Heart left ventricle (tissue), 16 donors: ENCODE measurements at regions not wholly inside any gene's neighbourhood (a gene's known extent, or its start where the extent isn't known, plus 50 kb on each side); places are given as distances from the start of the nearest gene placed in this dataset.

ENCODE experiments used
- ATAC-seq, 4 donors: fragments of 200-7000 bp; cut with Tn5 transposase; one replicate each; pipeline ENCODE4 v1.9.1; 2020 to 2022; ENCODE audit warnings: moderate library complexity in 4 of 4, mild to moderate bottlenecking in 3 of 4, moderate number of reproducible peaks in 1 of 4
- DNase-seq, 5 donors: peaks; one replicate each; pipeline ENCODE4 v3.0.0-alpha.2; 2020
- H3K27ac ChIP-seq, 12 donors: fragments of 200-600 bp; sonication (generic) in 4 of 12; one replicate each; pipeline versions ENCODE4 v1.5.0 to v1.8.0; 2016 to 2022; ENCODE audit warnings: mild to moderate bottlenecking in 2 of 12
- H3K27me3 ChIP-seq, 9 donors: fragments of 200-600 bp; sonication (generic) in 2 of 9; one replicate each; pipeline versions ENCODE4 v1.5.1 to v1.8.0; 2016 to 2022; ENCODE audit warnings: mild to moderate bottlenecking in 3 of 9
- H3K36me3 ChIP-seq, 9 donors: fragments of 200-600 bp; sonication (generic) in 2 of 9; one replicate each; pipeline versions ENCODE4 v1.5.0 to v1.8.0; 2018 to 2022; ENCODE audit warnings: mild to moderate bottlenecking in 2 of 9
- H3K4me1 ChIP-seq, 12 donors: fragments of 200-600 bp; sonication (generic) in 4 of 12; one replicate each; pipeline versions ENCODE4 v1.5.0 to v1.8.0; 2016 to 2022; ENCODE audit warnings: mild to moderate bottlenecking in 3 of 12
- H3K4me3 ChIP-seq, 12 donors: fragments of 200-600 bp; sonication (generic) in 4 of 12; one replicate each; pipeline versions ENCODE4 v1.5.0 to v1.8.0; 2017 to 2022; ENCODE audit warnings: mild to moderate bottlenecking in 9 of 12, moderate library complexity in 4 of 12
- H3K9me3 ChIP-seq, 12 donors: fragments of 200-600 bp; sonication (generic) in 4 of 12; one replicate each; pipeline versions ENCODE4 v1.5.0 to v1.8.0; 2016 to 2022; ENCODE audit warnings: mild to moderate bottlenecking in 1 of 12
- POLR2A ChIP-seq, 2 donors: fragments of 450-650 bp; IDR thresholded peaks; one replicate each; pipeline ENCODE4 v1.6.1; 2017; ENCODE audit warnings: antibody characterized with exemption in 2 of 2, mild to moderate bottlenecking in 2 of 2, moderate library complexity in 2 of 2
- WGBS, 4 donors: extraction: QIAGEN DNeasy Blood & Tissue Kit in 2 of 4; methylation state at CpG; one replicate each; pipeline versions ENCODE4 v1.1.5 to v1.1.7; 2013 to 2018; 5-methylcytosine and 5-hydroxymethylcytosine counted together
- intact Hi-C, 10 donors: fragments of 100-400 bp; cut with DNase I; formaldehyde crosslinking; loops; one replicate each; pipeline versions ENCODE4 v1.11.1 to v1.14.2; 2022
- TF ChIP-seq, protein P1 (sequence below), 12 donors: fragments of 200-600 bp; sonication (generic) in 4 of 12; IDR thresholded peaks; one replicate each; pipeline versions ENCODE4 v1.5.0 to v1.8.0; 2018 to 2022; ENCODE audit warnings: antibody characterized with exemption in 12 of 12, mild to moderate bottlenecking in 5 of 12
- donor health status: ischemic (EF 13 %, LVEDD 7.1; RV severe dilation, severe dysfunction).
- donor health status: healthy with polysubstance abuse.
- donor health status: DM: no; HTN: yes; CAD: no.
- donor health status: DM: no; HTN: no; CAD: no.
- donor health status: ischemic (EF 25% LVEDD 6.9; RV normal size, moderate dysfunction).
- donor health status: ischemic (EF 25% LVEDD 5.7; RV mildly dilated, moderate dysfunction).
- donor health status: healthy.
- donor health status: DM: yes; HTN: yes; CAD: no.
- donor health status: ischemic (EF 35%, LVEDD 5.7; RV mildly dilated, moderate dysfunction).
- donor health status: nonischemic (EF 11% LVEDD 7.7; RV severe dilation, severe dysfunction).
- donor health status: DM: yes; HTN: yes; CAD: no.
- donor health status: PGD.
- donor health status: ischemic (EF 29% LVEDD 5.4; RV normal size, mild dysfunction).
- donor health status: nonischemic (EF 23%, LVEDD 6.1; RV moderate dilation, normal function).

DNA sequence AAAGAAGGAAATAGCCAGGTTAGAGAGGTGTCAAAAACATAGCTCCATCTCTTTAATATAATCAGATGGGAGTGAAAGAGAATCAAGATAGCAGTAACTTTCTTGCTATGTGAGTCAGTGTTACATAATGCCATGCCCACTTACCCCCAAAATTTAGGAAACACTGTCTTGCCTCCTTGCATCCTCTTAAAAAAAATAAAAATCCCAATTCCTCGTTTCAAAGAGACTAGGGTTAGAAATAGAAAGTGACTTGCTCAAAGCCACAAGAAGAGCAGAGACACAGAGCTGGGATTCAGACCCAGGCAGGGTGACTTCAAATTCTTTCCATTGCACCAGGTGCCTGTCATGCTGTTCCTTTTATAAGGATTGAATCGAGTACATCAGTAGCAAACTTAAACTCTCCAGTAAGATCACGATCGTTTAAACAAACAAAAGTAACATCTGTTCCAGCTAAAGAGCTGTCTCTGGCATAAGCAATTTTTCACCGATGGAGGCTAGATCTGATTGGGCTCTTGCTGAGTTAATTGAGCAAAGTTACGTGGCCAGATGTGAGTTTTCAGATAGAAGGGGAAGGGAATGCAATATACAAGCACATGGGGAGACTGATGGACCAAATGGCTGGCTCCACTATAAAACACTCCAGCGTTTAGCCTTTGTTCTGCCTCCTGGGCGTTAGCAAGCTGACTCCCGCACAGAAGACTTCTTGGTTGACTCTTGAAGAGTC lies 176.9 kb downstream of the PALM2AKAP2 start:
- TF ChIP-seq, protein P1, sequence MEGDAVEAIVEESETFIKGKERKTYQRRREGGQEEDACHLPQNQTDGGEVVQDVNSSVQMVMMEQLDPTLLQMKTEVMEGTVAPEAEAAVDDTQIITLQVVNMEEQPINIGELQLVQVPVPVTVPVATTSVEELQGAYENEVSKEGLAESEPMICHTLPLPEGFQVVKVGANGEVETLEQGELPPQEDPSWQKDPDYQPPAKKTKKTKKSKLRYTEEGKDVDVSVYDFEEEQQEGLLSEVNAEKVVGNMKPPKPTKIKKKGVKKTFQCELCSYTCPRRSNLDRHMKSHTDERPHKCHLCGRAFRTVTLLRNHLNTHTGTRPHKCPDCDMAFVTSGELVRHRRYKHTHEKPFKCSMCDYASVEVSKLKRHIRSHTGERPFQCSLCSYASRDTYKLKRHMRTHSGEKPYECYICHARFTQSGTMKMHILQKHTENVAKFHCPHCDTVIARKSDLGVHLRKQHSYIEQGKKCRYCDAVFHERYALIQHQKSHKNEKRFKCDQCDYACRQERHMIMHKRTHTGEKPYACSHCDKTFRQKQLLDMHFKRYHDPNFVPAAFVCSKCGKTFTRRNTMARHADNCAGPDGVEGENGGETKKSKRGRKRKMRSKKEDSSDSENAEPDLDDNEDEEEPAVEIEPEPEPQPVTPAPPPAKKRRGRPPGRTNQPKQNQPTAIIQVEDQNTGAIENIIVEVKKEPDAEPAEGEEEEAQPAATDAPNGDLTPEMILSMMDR (IDR thresholded peaks at IDR 0.05), result no peak
- TF ChIP-seq POLR2A (IDR thresholded peaks at IDR 0.05), result no peak
- H3K36me3 ChIP-seq, result no peaks in the 10 kb centered on the region
- peak in 2 of 4 donors; percentile 44 to 46 for ATAC-seq
- H3K27ac ChIP-seq, result peak overlapping the region in 1 of 12 donors; percentile 30
- intact Hi-C loops, result loop anchor here in 1 of 10 donors (5.0 kb wide), 1 partner anchor 40 kb away; no protein-coding TSS in a partner anchor
- no peaks in the 10 kb centered on the region for H3K27me3 ChIP-seq
- no peak for DNase-seq
- no peaks in the 10 kb centered on the region for H3K9me3 ChIP-seq
- peaks cover 0 to 38% (median 15%) of the 10 kb centered on the region in 12 donors for H3K4me1 ChIP-seq
- peak overlapping the region in 1 of 12 donors; percentile 29 for H3K4me3 ChIP-seq
- WGBS, 4 donors, result 32 to 52% (median 38%) methylated on average over 9 of the region's 9 CpGs

DNA sequence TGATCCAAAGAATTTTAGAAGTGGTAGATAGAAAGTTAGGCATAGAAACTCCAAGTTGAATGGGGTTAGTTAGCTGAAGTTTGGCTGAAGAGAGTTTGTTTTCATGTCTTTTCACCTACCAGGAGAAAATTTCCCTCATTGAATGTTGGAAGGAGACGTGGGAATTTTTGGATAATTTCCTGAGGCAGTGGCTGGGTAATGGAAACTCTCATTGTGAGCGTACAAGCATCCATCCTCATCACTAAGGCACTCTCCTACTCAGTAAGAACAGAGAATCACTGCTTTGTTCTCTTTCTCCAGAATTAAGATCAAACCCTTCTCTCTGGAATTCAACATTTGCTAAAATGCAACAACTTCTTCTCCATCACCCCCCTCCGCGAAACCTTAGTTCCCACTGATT lies 179.7 kb downstream of the PALM2AKAP2 start:
- WGBS, 4 donors, result 79 to 82% (median 79%) methylated on average over 4 of the region's 4 CpGs
- ATAC-seq (no peak), DNase-seq (no peak)
- Histone ChIP-seq H3K27me3 (no peaks in the 10 kb centered on the region), H3K4me3 (no peak overlapping the region), H3K36me3 (no peaks in the 10 kb centered on the region), H3K4me1 (peaks cover 0 to 33% (median 17%) of the 10 kb centered on the region in 12 donors), H3K9me3 (no peaks in the 10 kb centered on the region), H3K27ac (no peak overlapping the region)
- no peak for TF ChIP-seq POLR2A (IDR thresholded peaks at IDR 0.05)
- TF ChIP-seq, protein P1 (IDR thresholded peaks at IDR 0.05), result no peak
- intact Hi-C loops, result loop anchor here in 3 of 10 donors (5.0 to 10.0 kb wide), 3 partner anchors 37 to 85 kb away; no protein-coding TSS in a partner anchor

DNA sequence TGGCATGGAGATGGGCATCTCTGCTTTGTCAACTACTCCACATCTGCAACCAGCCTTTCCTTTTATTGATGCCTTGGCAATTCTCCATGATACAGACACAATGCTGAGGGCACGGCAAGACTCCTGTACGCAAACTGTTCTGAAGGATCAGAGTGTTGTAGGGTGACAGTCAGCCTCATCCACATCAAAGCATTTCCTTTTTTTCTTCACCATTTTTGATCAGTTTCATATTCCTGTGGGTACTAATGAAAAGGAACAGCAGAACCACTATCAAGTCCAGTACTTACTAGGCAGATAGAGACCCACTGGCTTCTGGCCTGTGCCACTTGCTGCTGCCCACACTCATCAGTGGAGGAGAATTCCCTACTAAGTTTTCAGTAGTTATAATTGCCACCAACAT lies 181.6 kb downstream of the PALM2AKAP2 start:
- Histone ChIP-seq H3K36me3 (no peaks in the 10 kb centered on the region), H3K4me3 (no peak overlapping the region), H3K27me3 (no peaks in the 10 kb centered on the region), H3K4me1 (peaks cover 0 to 38% (median 17%) of the 10 kb centered on the region in 12 donors), H3K9me3 (no peaks in the 10 kb centered on the region), H3K27ac (no peak overlapping the region)
- intact Hi-C loops, result loop anchor here in 2 of 10 donors (5.0 to 10.0 kb wide), 2 partner anchors 39 to 83 kb away; no protein-coding TSS in a partner anchor
- TF ChIP-seq, protein P1 (IDR thresholded peaks at IDR 0.05), result no peak
- no peak for TF ChIP-seq POLR2A (IDR thresholded peaks at IDR 0.05)
- 82 to 95% (median 85%) methylated on average over 2 of the region's 2 CpGs for WGBS, 4 donors
- DNase-seq (no peak), ATAC-seq (no peak)

DNA sequence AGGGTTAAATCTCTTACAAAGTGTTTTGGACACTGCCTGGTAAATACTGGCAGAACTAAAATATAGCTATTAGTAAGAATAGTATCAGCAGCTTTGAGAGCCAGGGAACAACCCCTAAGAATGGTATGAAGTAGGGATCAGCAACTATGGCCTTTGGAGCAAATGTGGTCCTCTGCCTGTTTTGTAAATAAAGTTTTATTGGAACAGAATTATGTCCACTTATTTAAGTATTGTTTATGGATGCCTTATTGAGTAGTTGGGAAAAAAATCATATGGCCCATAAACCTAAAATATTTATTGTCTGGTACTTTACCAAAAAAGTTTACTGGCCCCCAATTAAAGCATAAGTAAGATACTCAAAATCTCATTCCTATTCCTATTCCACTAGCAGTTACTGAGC lies 182.2 kb downstream of the PALM2AKAP2 start:
- Histone ChIP-seq H3K4me1 (peaks cover 0 to 37% (median 13%) of the 10 kb centered on the region in 12 donors), H3K27me3 (no peaks in the 10 kb centered on the region), H3K27ac (no peak overlapping the region), H3K36me3 (no peaks in the 10 kb centered on the region), H3K4me3 (no peak overlapping the region), H3K9me3 (no peaks in the 10 kb centered on the region)
- ATAC-seq, result no peak
- intact Hi-C loops, result loop anchor here in 2 of 10 donors (5.0 to 10.0 kb wide), 2 partner anchors 40 to 83 kb away; no protein-coding TSS in a partner anchor
- no peak for DNase-seq
- TF ChIP-seq, protein P1 (IDR thresholded peaks at IDR 0.05), result no peak
- no peak for TF ChIP-seq POLR2A (IDR thresholded peaks at IDR 0.05)
